ENCODE measurements at regions not wholly inside any gene's neighbourhood (a gene's known extent, or its start where the extent isn't known, plus 50 kb on each side); places are given as distances from the start of the nearest gene placed in this dataset.

GRCh38 chr20:40291493-40292135, 397.4 kb downstream of the MAFB start:
- TF ChIP-seq CTCF (tag by site-specific recombination; IDR thresholded peaks at IDR 0.05) (no peak), ZNF473 (tag by site-specific recombination; IDR thresholded peaks at IDR 0.05) (no peak)

Data from HEK293 (cell line).